A172 (cell line): ENCODE measurements at regions not wholly inside any gene's neighbourhood (a gene's known extent, or its start where the extent isn't known, plus 50 kb on each side); places are given as distances from the start of the nearest gene placed in this dataset.

Experiments
- DNase-seq: peaks from one replicate; pipeline ENCODE4 v3.0.0-alpha.2; 2015; ENCODE audit warnings: low spot score

DNA sequence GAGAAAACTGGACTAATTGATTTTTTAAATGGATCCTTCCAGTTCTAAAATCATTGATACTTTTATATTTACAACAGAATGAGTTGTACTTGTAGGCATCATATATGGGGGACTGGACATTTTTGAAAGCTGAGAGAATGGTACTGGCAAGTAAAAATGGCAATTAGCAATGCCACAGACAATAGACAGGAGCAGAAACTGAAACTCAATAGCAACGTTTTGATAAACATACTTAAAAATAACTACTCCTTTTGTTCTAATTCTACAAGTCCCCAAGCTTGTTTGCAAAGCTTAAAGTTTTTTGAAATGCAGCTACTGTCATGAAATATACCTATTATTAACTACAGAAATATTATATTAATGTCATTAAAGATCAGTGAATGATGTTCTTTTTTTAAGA is 52.8 kb upstream of the FBXL7 start:
- DNase-seq, result no peak

DNA sequence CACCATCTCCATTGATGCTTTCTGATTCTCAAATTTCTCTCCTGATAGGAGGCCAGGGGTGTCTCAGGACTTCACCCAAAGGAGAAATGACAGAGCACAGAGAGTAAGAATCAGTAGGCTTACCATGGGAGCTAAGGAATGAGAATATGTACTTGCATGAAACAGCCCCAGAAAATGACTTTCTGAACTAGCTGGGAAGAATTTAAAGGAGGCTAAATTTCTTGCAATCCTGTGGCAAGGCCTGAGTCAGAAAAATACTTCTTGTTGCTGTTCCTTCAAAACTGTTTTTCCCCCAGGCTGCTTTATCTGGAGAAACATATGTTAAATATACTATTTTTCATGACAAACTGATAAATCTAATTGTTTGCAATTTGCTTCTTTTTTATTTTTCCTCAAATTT is 53.4 kb upstream of the FBXL7 start:
- DNase-seq, result no peak

- DNase-seq, result no peak
These were observed 57.8 kb upstream of the FBXL7 start for GRCh38 chr5:15442193-15442570.

GRCh38 chr5:15441433-15442192 is 58.4 kb upstream of the FBXL7 start:
- no peak for DNase-seq

DNA sequence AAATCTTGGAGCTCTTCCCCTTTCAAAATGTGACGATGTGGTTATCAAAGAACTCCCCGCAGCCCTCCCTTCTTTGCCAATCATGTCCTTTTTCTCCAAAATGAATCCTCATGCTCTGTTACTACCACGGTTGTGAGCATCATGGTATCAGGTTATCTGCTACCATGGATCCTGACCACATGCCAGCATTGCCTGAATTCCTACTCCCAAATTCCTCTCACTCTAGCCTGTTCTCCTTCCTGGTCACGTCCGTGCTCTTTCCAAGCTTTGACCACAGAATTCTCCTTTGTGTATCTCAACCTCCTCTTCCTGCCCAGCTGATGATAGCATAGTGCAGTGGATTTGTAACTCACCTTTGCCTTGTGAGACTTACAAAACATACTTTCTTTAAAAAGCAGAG is 59.5 kb upstream of the FBXL7 start:
- peak; percentile 35 for DNase-seq

DNA sequence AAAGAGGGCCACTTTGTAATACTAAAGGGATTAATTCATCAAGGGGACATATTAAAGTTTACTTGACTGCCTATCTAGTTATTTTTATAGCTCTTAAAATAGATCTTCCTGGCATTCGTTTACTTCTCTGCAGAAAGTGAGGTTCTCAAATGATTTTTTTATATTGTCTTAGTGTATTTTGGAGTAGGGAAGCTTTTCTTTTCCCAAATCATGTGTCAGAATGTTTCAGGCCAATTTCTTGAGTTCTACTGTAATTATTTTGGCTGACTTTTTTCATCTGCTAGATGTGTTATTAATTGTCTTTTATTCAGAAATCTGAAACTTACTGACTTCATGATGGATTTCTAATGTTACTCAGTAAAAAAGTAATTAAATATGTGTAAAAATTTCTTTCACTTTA is 60.2 kb upstream of the FBXL7 start:
- DNase-seq, result no peak

- no peak for DNase-seq
These were observed 66.3 kb upstream of the FBXL7 start for GRCh38 chr5:15433709-15434108.

DNA sequence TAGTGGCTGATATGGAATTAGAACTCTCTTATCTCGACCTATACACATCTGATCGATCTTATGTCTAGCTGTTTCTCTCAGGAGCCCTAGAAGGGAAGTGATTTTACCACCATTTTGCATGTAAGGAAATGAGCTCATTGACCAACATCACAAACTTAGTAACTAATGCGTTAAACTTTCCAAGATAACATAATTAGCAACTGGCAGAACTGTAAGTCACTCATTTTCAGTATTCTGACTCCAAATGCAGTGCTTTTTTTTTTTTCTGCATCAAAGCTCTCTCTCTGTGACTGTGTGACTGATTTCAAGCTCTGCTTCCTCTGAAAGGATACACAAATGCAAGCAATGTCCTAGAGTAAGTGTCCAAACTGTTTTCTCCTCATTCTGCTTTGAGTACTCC is 68.1 kb upstream of the FBXL7 start:
- no peak for DNase-seq

GRCh38 chr5:15425766-15426165 is 74.2 kb upstream of the FBXL7 start:
- no peak for DNase-seq

- DNase-seq, result no peak
These were observed 75.2 kb upstream of the FBXL7 start for GRCh38 chr5:15424769-15425168.

GRCh38 chr5:15421921-15422412 is 78.0 kb upstream of the FBXL7 start:
- peak; percentile 21 for DNase-seq

DNA sequence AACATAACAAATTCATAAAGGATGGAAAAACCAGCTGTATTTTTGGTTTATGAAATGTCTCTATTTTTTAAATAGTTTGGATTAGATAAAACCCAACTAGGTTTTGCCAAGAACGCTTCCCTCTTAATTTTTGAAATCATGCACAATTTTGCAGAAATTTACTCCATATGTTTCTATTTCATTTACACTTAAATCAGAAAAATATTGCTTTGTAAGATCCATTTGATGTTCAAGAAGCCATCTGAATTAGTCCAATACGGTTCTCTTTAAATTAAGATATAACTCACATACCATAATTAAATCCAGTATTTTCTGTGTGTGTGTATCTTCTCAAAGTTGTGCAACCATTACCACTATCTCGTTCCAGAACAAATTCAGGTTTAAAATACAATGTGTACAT is 78.6 kb upstream of the FBXL7 start:
- no peak for DNase-seq

DNA sequence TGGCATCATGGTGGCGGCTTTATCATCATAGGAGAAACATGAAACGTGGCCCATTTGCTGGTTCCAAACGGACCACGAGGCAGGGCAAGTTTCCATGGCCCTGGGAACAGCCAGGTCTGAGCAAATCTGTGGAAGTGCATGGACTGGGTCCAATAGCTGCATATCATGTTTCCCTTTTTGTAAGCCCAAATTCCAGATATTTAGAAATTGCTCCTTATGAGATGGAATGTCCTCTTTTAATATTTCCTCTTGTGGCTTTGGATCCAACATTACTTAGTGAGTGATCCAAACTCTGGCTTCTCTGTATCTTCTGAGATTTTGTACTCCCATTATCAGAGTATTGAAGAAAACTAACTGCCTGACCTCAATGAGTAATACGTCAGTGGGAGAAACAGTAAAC is 79.8 kb upstream of the FBXL7 start:
- no peak for DNase-seq

DNA sequence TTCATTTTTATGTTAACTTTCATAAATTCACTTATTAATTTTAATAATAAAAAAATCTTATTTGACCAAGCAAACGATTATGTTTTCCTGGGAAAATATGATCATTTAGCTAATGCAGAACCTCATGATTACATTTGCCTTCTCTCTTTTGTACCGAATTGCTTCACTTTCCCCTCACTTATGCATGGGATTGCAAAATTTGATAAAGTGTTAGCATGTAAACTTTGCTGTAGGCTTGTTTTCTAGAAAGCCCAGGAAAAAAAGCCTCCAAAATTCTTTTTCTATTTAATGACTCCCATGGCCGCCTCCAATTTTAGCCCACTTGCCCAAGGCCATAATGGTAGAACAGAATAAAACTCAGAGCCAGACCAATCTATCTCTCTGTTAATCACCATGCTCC is 82.8 kb upstream of the FBXL7 start:
- DNase-seq, result no peak

DNA sequence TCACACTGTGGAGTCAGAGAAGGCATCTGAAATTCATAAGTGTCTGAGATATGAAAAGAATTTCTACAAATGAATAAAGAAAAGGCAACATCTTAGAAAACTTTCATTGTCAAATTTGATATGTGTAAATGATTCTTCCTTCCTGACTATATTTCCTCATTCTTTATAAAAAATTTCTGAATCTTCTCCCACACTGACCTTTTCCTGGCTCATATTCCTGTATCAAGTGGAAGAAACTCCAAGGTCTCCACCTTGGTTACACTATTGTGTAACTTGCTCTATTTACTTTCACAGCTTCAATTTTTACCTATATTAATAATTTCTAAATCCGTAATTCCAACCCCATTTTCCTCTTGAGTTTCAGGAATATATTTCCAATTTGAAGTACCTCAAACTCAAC is 93.5 kb upstream of the FBXL7 start:
- DNase-seq, result no peak

- DNase-seq, result no peak
These were observed 106.8 kb upstream of the FBXL7 start for GRCh38 chr5:15393146-15393545.

DNA sequence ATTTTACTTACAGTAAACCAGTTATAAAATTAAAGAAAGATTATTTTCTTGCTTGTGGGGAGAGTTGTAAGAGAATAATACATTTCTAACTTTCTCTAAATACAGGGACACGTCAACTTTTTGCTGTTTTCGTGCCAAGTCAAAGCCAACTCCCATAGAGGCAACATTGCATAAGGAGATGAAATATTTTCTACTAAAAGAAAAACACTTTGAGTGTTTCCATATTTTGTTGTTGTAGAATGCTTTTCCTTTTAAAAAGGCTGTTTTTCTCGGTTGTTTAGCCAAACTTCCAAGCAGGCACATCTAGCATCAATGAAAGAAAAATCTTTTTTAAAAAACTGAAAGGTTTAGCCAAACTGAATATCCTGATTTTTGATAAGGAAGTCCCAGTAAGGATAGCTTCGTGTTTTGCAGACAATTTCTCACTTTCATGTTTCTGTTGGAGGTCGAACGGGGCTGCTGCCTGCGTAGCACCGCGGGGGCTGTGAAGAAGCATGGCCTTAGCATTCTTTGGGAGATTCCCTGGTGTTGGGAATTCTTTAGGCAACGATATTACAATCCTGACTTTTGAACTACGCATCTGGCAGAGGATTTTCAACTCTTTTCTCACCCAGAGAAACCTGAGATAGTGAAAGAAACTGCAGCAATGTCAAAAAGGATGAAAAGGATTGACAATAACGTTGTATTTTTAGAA is 108.1 kb upstream of the FBXL7 start:
- no peak for DNase-seq

DNA sequence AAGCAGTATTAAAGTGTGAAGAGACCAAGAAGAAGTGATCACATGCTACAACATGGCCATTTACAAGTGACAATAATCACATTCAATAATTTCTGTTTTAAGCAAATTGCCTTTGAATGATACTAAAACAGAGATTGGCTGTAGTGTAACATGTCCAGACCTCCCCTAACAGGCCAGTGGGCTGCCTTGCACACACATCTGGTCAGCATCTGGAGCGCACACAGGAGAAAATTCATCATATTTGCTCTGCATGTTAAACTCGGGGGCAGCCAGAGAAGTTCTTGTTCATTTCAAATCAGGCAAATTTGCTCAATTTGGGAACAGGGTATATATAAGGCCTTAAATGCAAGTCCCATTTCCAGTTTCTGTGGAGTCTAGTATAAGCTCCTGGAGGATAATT is 111.1 kb upstream of the FBXL7 start:
- no peak for DNase-seq

GRCh38 chr5:15387931-15388524 is 112.0 kb upstream of the FBXL7 start:
- DNase-seq, result no peak

DNA sequence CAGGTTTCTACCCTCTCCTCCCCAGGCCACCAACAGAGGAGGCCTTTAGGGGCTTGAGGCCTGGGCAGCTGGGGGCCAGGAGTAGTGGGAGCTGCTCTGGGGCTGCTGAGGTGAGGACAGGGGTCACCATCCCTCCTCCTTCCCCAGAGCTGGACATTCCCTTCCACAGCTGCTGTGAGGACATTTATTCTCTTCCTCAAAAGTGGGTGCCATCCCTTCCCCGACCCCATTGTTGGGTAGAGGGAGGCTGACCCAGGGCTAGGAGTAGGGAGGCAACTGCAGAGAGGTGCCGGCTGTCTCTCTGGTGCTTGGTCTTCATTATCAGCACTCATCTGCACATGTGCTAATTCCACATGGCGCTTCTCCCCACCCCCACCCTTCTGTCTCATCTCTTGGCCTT is 113.9 kb upstream of the FBXL7 start:
- DNase-seq, result no peak

- no peak for DNase-seq
These were observed 114.4 kb upstream of the FBXL7 start for GRCh38 chr5:15385553-15385952.

DNA sequence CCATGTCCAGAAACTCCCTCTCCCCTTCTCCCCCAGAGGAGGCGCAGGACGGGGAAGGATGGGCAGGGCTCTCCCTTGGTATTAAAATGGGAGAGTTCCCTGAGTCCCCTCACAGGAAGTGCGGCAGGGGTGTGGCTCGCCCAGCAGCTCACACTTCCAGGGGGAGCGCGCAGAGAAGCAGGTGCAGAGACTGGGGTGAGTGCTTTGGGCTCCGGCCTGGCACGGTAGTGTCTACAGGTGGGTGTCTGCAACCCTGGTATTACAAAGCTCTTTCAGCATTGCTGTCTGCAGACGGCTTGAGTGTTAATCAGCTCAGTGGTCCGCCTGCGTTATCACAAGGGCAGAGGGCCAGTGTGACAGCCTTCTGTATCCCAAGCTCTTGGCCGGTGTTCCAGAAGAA is 114.9 kb upstream of the FBXL7 start:
- no peak for DNase-seq

DNA sequence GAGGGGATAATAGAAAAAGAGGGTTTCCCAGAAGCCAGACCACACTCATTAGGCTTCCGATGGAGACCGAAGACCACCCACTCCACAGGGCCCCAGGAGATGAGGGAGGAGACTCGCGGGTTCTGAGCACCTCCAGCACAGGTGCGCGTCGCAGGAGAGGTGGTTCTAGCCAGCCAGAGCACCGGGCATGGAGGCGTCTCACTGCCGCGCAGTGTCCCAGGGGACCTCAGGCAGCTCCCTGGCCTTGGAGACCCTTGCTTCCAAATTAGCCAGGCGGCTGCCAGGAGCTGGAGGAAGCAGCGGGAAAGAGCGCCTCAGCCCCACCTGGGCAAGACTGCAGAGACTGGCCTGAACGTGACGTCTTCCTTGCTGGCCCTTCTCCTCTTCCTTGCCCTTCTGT is 115.4 kb upstream of the FBXL7 start:
- DNase-seq, result no peak
